DOHH2 (cell line): ENCODE measurements at regions not wholly inside any gene's neighbourhood (a gene's known extent, or its start where the extent isn't known, plus 50 kb on each side); places are given as distances from the start of the nearest gene placed in this dataset.

Experiments used
- H3F3A ChIP-seq: fragments of 200-600 bp; sonication (generic), shearing (Covaris generic); 2 replicates; pipeline ENCODE4 v1.6.0; 2016; ENCODE audit warnings: antibody characterized with exemption, mild to moderate bottlenecking; ENCODE audit not compliant: control insufficient read depth, insufficient read depth
- H3K27ac ChIP-seq: fragments of 200-600 bp; sonication (generic); 2 replicates; pipeline ENCODE4 v1.5.1; 2014; ENCODE audit warnings: low read depth, mild to moderate bottlenecking, low read length, moderate library complexity
- H3K27me3 ChIP-seq: fragments of 200-600 bp; sonication (generic); 2 replicates; pipeline ENCODE4 v1.6.1; 2014; ENCODE audit warnings: mild to moderate bottlenecking, low read length, mixed read lengths; ENCODE audit not compliant: control insufficient read depth
- H3K36me3 ChIP-seq: fragments of 200-600 bp; sonication (generic); 2 replicates; pipeline ENCODE4 v1.6.1; 2014; ENCODE audit warnings: mild to moderate bottlenecking, low read length, moderate library complexity, mixed read lengths; ENCODE audit not compliant: control insufficient read depth
- H3K4me1 ChIP-seq: fragments of 200-600 bp; sonication (generic); 2 replicates; pipeline ENCODE4 v1.6.1; 2014; ENCODE audit warnings: mild to moderate bottlenecking, low read length, mixed read lengths; ENCODE audit not compliant: control insufficient read depth
- H3K4me2 ChIP-seq: fragments of 200-600 bp; sonication (generic); 2 replicates; pipeline ENCODE4 v1.6.0; 2014; ENCODE audit warnings: mild to moderate bottlenecking, low read length, moderate library complexity
- H3K4me3 ChIP-seq: fragments of 200-600 bp; sonication (generic); 2 replicates; pipeline ENCODE4 v1.5.1; 2014; ENCODE audit warnings: mild to moderate bottlenecking, low read length, mixed read lengths
- H3K79me2 ChIP-seq: fragments of 200-600 bp; sonication (generic); 2 replicates; pipeline ENCODE4 v1.6.1; 2014; ENCODE audit warnings: mild to moderate bottlenecking, low read length, mixed read lengths; ENCODE audit not compliant: control insufficient read depth
- H3K9me2 ChIP-seq: fragments of 200-600 bp; sonication (generic); replicated peaks from 2 replicates; pipeline ENCODE4 v1.6.1; 2014; ENCODE audit warnings: mild to moderate bottlenecking, low read length, mixed read lengths; ENCODE audit not compliant: control insufficient read depth
- H3K9me3 ChIP-seq: fragments of 200-600 bp; sonication (generic); 2 replicates; pipeline ENCODE4 v1.6.1; 2014; ENCODE audit warnings: antibody characterized with exemption, low read length, mixed read lengths; ENCODE audit not compliant: control insufficient read depth, insufficient read depth
- H4K20me1 ChIP-seq: fragments of 200-600 bp; sonication (generic); 2 replicates; pipeline ENCODE4 v1.6.0; 2014; ENCODE audit warnings: low read depth, mild to moderate bottlenecking, antibody characterized with exemption, low read length, moderate library complexity; ENCODE audit not compliant: control insufficient read depth, insufficient read depth
- CTCF ChIP-seq: fragments of 200-600 bp; sonication (generic); IDR thresholded peaks from one replicate; pipeline ENCODE4 v1.5.1; 2014; ENCODE audit warnings: antibody characterized with exemption, mild to moderate bottlenecking, low read depth, low read length; ENCODE audit not compliant: poor library complexity, severe bottlenecking
- EZH2phosphoT487 ChIP-seq: fragments of 200-600 bp; sonication (generic); IDR thresholded peaks from 2 replicates; pipeline ENCODE4 v1.6.1; 2017; ENCODE audit warnings: borderline replicate concordance, mild to moderate bottlenecking, antibody characterized with exemption, low read length, moderate library complexity, mixed read lengths

- no peaks in the 10 kb centered on the region for H3K9me3 ChIP-seq
- H3K27me3 ChIP-seq, result no peaks in the 10 kb centered on the region
- no peaks in the 10 kb centered on the region for H3K36me3 ChIP-seq
- no peaks in the 10 kb centered on the region for H3K4me1 ChIP-seq
- no peak overlapping the region for H3K4me3 ChIP-seq
- TF ChIP-seq EZH2phosphoT487, result no peak
- TF ChIP-seq CTCF, result no peak
- H3K27ac ChIP-seq, result no peak overlapping the region
- no peaks in the 10 kb centered on the region for H3K79me2 ChIP-seq
- no peak overlapping the region for H3K4me2 ChIP-seq
- no peaks in the 10 kb centered on the region for H3F3A ChIP-seq
- H4K20me1 ChIP-seq, result no peaks in the 10 kb centered on the region
- H3K9me2 ChIP-seq, result no peaks in the 10 kb centered on the region
Measured at GRCh38 chr1:105934806-105935205, 1121.7 kb upstream of the PRMT6 start.

GRCh38 chr1:105964879-105965278 is 1091.6 kb upstream of the PRMT6 start:
- TF ChIP-seq EZH2phosphoT487 (no peak), CTCF (no peak)
- H3K9me2 ChIP-seq, result no peaks in the 10 kb centered on the region
- H4K20me1 ChIP-seq, result no peaks in the 10 kb centered on the region
- H3K36me3 ChIP-seq, result no peaks in the 10 kb centered on the region
- H3K4me3 ChIP-seq, result no peak overlapping the region
- H3K4me1 ChIP-seq, result no peaks in the 10 kb centered on the region
- no peaks in the 10 kb centered on the region for H3F3A ChIP-seq
- H3K27ac ChIP-seq, result no peak overlapping the region
- H3K4me2 ChIP-seq, result no peak overlapping the region
- no peaks in the 10 kb centered on the region for H3K27me3 ChIP-seq
- H3K79me2 ChIP-seq, result no peaks in the 10 kb centered on the region
- H3K9me3 ChIP-seq, result no peaks in the 10 kb centered on the region

- no peaks in the 10 kb centered on the region for H3K9me3 ChIP-seq
- no peaks in the 10 kb centered on the region for H3K9me2 ChIP-seq
- no peaks in the 10 kb centered on the region for H3K4me1 ChIP-seq
- no peak overlapping the region for H3K4me2 ChIP-seq
- H3K27ac ChIP-seq, result no peak overlapping the region
- no peaks in the 10 kb centered on the region for H3K79me2 ChIP-seq
- H3K36me3 ChIP-seq, result no peaks in the 10 kb centered on the region
- no peaks in the 10 kb centered on the region for H3K27me3 ChIP-seq
- TF ChIP-seq CTCF (no peak), EZH2phosphoT487 (no peak)
- no peaks in the 10 kb centered on the region for H4K20me1 ChIP-seq
- no peak overlapping the region for H3K4me3 ChIP-seq
- no peaks in the 10 kb centered on the region for H3F3A ChIP-seq
Measured at GRCh38 chr1:105997516-105997915, 1059.0 kb upstream of the PRMT6 start.

- Histone ChIP-seq H3K36me3 (no peaks in the 10 kb centered on the region), H3K9me3 (no peaks in the 10 kb centered on the region), H3F3A (no peaks in the 10 kb centered on the region), H3K27me3 (no peaks in the 10 kb centered on the region), H4K20me1 (no peaks in the 10 kb centered on the region), H3K4me3 (no peak overlapping the region), H3K9me2 (no peaks in the 10 kb centered on the region), H3K27ac (no peak overlapping the region), H3K79me2 (no peaks in the 10 kb centered on the region), H3K4me1 (no peaks in the 10 kb centered on the region), H3K4me2 (no peak overlapping the region)
- TF ChIP-seq EZH2phosphoT487 (no peak), CTCF (peak; percentile 51)
Measured at GRCh38 chr1:106022312-106022902, 1034.1 kb upstream of the PRMT6 start.
